ENCODE measurements at regions not wholly inside any gene's neighbourhood (a gene's known extent, or its start where the extent isn't known, plus 50 kb on each side); places are given as distances from the start of the nearest gene placed in this dataset.

DNA sequence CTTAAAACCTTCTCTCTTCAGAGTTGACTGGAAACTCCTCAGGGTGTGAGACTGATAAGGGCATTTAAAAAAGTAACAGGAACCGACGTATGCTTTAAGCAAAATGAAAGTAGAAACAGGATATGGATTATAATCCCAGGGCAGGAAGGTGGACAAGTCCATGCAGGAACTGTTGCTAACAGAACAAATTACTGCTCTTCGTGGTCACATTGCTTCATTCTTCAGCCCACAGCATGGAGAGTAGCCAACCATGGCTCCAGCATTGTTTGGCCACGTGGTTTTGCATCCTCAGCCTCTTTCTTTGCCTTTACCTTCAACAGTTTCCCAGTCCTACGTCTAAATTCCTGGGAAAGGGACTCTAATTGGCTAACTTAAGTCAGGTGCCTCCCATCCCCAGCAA, 563.1 kb upstream of the ISX start:
- TF ChIP-seq CTCF (IDR thresholded peaks at IDR 0.05; ENCODE audit: low read depth, low read length, missing input control) (no peak), EGR1 (IDR thresholded peaks at IDR 0.05; ENCODE audit: low read depth in 2 of 2) (no peak)
